HepG2 (cell line): ENCODE measurements at regions not wholly inside any gene's neighbourhood (a gene's known extent, or its start where the extent isn't known, plus 50 kb on each side); places are given as distances from the start of the nearest gene placed in this dataset.

Source experiments
- ATAC-seq: fragments of 200-7000 bp; cut with Tn5 transposase; 3 replicates; pipeline ENCODE4 v1.9.1; 2020; ENCODE audit warnings: mild to moderate bottlenecking, moderate library complexity
- BruUV-seq: library from RNA; stranded (reverse); fragments of 400-500 nt; replicated peaks from 2 replicates; lab custom pipeline; 2021; lab: Mats Ljungman, UMichigan
- CTCF ChIA-PET: fragments of 300-600 bp; formaldehyde crosslinking; extraction: SDS; loops from one replicate; lab custom pipeline; 2021; ENCODE audit warnings: low total read pairs, inconsistent platforms, low intra/inter-chr PET ratio; lab: Yijun Ruan, JAX
- POLR2A ChIA-PET: fragments of 350-600 bp; sonication (Branson Sonifier 250); formaldehyde crosslinking; loops from one replicate; lab custom pipeline; 2020; ENCODE audit warnings: antibody characterized with exemption, inconsistent platforms; lab: Yijun Ruan, JAX
- DNase-seq: peaks from one replicate; pipeline ENCODE4 v3.0.0-alpha.2; 2015; ENCODE audit warnings: low spot score
- FAIRE-seq: peaks from 3 replicates; lab custom pipeline; 2011; peaks lifted over from hg19 to GRCh38; lab: Jason Lieb, UNC
- H2AFZ ChIP-seq: one replicate; pipeline ENCODE4 v1.6.1; 2011; ENCODE audit warnings: low read length, inconsistent platforms
- H3K27ac ChIP-seq: fragments of 300-600 bp; 3 replicates; pipeline ENCODE4 v1.8.0; 2011; ENCODE audit warnings: mixed run types, mild to moderate bottlenecking, mixed read lengths, low read length, inconsistent platforms; ENCODE audit not compliant: insufficient read depth; ENCODE audit errors: extremely low read length
- H3K27me3 ChIP-seq, 2 experiments: fragments of 200-600 bp in 1 of 2; 2 replicates in 1 of 2; 3 replicates in 1 of 2; pipeline versions ENCODE4 v1.6.0 to v1.8.0; 2011; ENCODE audit warnings: low read length in 2 of 2, mild to moderate bottlenecking in 2 of 2, moderate library complexity in 2 of 2, inconsistent platforms in 1 of 2; ENCODE audit not compliant: insufficient read depth in 2 of 2, control insufficient read depth in 1 of 2
- H3K36me3 ChIP-seq, 2 experiments: fragments of 200-600 bp in 1 of 2; replicated peaks in 1 of 2; 2 replicates in 1 of 2; 3 replicates in 1 of 2; pipeline versions ENCODE4 v1.5.1 to v1.8.0; 2011; ENCODE audit warnings: low read length in 2 of 2, inconsistent platforms in 1 of 2; ENCODE audit not compliant: insufficient read depth in 2 of 2, control insufficient read depth in 1 of 2
- H3K4me1 ChIP-seq: 2 replicates; pipeline ENCODE4 v1.5.1; 2012; ENCODE audit warnings: low read length, inconsistent platforms; ENCODE audit not compliant: insufficient read depth
- H3K4me2 ChIP-seq: 2 replicates; pipeline ENCODE4 v1.6.0; 2011; ENCODE audit warnings: low read depth, low read length, inconsistent platforms
- H3K4me3 ChIP-seq, 3 experiments: fragments of 200-600 bp in 1 of 3; sonication (generic), shearing (Covaris generic) in 1 of 3; replicated peaks in 1 of 3; 2 replicates each; pipeline ENCODE4 v1.5.1; 2011 to 2016; ENCODE audit warnings: low read length in 3 of 3, inconsistent platforms in 2 of 3, low read depth in 2 of 3, mild to moderate bottlenecking in 2 of 3, control low read depth in 1 of 3, mixed read lengths in 1 of 3; ENCODE audit not compliant: insufficient read depth in 1 of 3
- H3K79me2 ChIP-seq: one replicate; pipeline ENCODE4 v1.6.1; 2011; ENCODE audit warnings: low read length, inconsistent platforms; ENCODE audit not compliant: insufficient read depth
- H3K9ac ChIP-seq: 2 replicates; pipeline ENCODE4 v1.6.0; 2011; ENCODE audit warnings: mild to moderate bottlenecking, low read depth, low read length, inconsistent platforms; ENCODE audit not compliant: insufficient read depth
- H3K9me3 ChIP-seq: 2 replicates; pipeline ENCODE4 v1.5.1; 2012; ENCODE audit warnings: mild to moderate bottlenecking, low read length
- H4K20me1 ChIP-seq: 2 replicates; pipeline ENCODE4 v1.6.0; 2011; ENCODE audit warnings: inconsistent platforms, mild to moderate bottlenecking, low read length, moderate library complexity; ENCODE audit not compliant: insufficient read depth
- JDP2 ChIP-seq: sonication (generic); formaldehyde crosslinking; IDR thresholded peaks from 2 replicates; pipeline ENCODE4 v1.8.1; 2022; ENCODE audit warnings: missing genetic modification reagents, borderline replicate concordance
- MZF1 ChIP-seq: sonication (generic); formaldehyde crosslinking; IDR thresholded peaks from 2 replicates; pipeline ENCODE4 v1.8.1; 2023; ENCODE audit warnings: mild to moderate bottlenecking, missing genetic modification reagents, borderline replicate concordance
- NFKB2 ChIP-seq: sonication (generic); formaldehyde crosslinking; IDR thresholded peaks from 2 replicates; pipeline ENCODE4 v1.4.0; 2020; ENCODE audit warnings: missing genetic modification reagents, borderline replicate concordance
- POGZ ChIP-seq: sonication (generic); formaldehyde crosslinking; IDR thresholded peaks from 2 replicates; pipeline ENCODE4 v1.4.0; 2020; ENCODE audit warnings: mild to moderate bottlenecking, missing genetic modification reagents
- SCMH1 ChIP-seq: sonication (generic); formaldehyde crosslinking; IDR thresholded peaks from 2 replicates; pipeline ENCODE4 v1.9.0; 2021; ENCODE audit warnings: missing genetic modification reagents, mild to moderate bottlenecking, borderline replicate concordance
- TBL1XR1 ChIP-seq: fragments of 150-350 bp; IDR thresholded peaks from 2 replicates; pipeline ENCODE4 v1.6.1; 2014; ENCODE audit warnings: borderline replicate concordance, low read length; ENCODE audit not compliant: partially characterized antibody
- ZNF788 ChIP-seq: sonication (generic); formaldehyde crosslinking; IDR thresholded peaks from 2 replicates; pipeline ENCODE4 v1.5.0; 2020; ENCODE audit warnings: mild to moderate bottlenecking, missing genetic modification reagents, borderline replicate concordance
- WGBS: methylation state at CpG from one replicate; pipeline ENCODE4 v1.1.6; 2017; ENCODE audit warnings: low lambda C conversion rate; 5-methylcytosine and 5-hydroxymethylcytosine counted together
- in situ Hi-C: cut with HindIII; loops from 2 replicates; pipeline ENCODE4 v1.10.0; 2017; ENCODE audit warnings: low pct_unique_long_range_greater_than_20kb; ENCODE audit not compliant: extremely low pct_ligation_motif_present
- intact Hi-C: fragments of 100-400 bp; cut with micrococcal nuclease; formaldehyde crosslinking; loops from one replicate; pipeline ENCODE4 v1.10.0; 2022; ENCODE audit not compliant: unreplicated experiment
- TF ChIP-seq, protein P1 (sequence below): sonication (generic); formaldehyde crosslinking; IDR thresholded peaks from 2 replicates; pipeline ENCODE4 v1.4.0; 2020; ENCODE audit warnings: missing genetic modification reagents
- TF ChIP-seq, protein P2 (sequence below): sonication (generic); formaldehyde crosslinking; IDR thresholded peaks from 2 replicates; pipeline ENCODE4 v1.5.0; 2020; ENCODE audit warnings: missing genetic modification reagents
- TF ChIP-seq, protein P3 (sequence below): sonication (generic); formaldehyde crosslinking; IDR thresholded peaks from 2 replicates; pipeline ENCODE4 v1.5.1; 2020; ENCODE audit warnings: missing genetic modification reagents, mild to moderate bottlenecking, borderline replicate concordance
- TF ChIP-seq, protein P4 (sequence below): sonication (generic); formaldehyde crosslinking; IDR thresholded peaks from 2 replicates; pipeline ENCODE4 v1.4.0; 2020; ENCODE audit warnings: missing genetic modification reagents, borderline replicate concordance

DNA sequence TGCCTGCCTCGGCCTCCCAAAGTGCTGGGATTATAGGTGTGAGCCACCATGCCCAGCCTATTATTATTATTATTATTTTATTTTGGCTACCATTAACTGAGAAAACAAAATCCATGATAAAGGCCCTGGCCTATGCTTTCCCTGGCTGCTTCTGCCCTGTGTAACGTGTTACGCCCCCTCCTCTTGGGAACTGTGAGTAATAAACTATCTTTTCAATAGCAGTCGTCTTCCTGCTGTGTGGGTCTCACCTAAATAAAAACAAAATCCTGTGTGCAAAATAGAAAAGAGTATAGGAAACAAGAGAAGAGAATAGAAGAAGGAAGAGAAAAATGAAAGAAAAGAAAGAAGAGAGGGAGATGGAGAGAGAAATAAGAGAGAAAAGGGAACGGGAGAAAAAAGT, 237.0 kb downstream of the MIAT start:
- H3K27me3 ChIP-seq = peaks cover 3 to 10% of the 10 kb centered on the region in 2 experiments; a peak in 3 of 5 replicates
- ChIA-PET POLR2A (no interaction called here), CTCF (no interaction called here)
- no peaks in the 10 kb centered on the region for H3K79me2 ChIP-seq
- DNase-seq (no peak), FAIRE-seq (no peak), ATAC-seq (no peak)
- no peak overlapping the region for H3K27ac ChIP-seq
- intact Hi-C loops = no loop called here
- no peak overlapping the region for H3K9ac ChIP-seq
- H4K20me1 ChIP-seq = no peaks in the 10 kb centered on the region
- no peak overlapping the region for H3K4me3 ChIP-seq
- peaks cover 11% of the 10 kb centered on the region; the same call in 1 of the 2 replicates for H3K4me1 ChIP-seq
- BruUV-seq = no TSS peak
- no peak overlapping the region for H2AFZ ChIP-seq
- no peaks in the 10 kb centered on the region for H3K36me3 ChIP-seq
- TF ChIP-seq SCMH1 (CRISPR knock-in tag) (no peak), MZF1 (CRISPR knock-in tag) (no peak), POGZ (CRISPR knock-in tag) (no peak), JDP2 (CRISPR knock-in tag) (no peak), TBL1XR1 (no peak), ZNF788 (CRISPR knock-in tag) (no peak), NFKB2 (CRISPR knock-in tag) (no peak)
- TF ChIP-seq, protein P1, sequence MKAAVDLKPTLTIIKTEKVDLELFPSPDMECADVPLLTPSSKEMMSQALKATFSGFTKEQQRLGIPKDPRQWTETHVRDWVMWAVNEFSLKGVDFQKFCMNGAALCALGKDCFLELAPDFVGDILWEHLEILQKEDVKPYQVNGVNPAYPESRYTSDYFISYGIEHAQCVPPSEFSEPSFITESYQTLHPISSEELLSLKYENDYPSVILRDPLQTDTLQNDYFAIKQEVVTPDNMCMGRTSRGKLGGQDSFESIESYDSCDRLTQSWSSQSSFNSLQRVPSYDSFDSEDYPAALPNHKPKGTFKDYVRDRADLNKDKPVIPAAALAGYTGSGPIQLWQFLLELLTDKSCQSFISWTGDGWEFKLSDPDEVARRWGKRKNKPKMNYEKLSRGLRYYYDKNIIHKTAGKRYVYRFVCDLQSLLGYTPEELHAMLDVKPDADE = no peak
- TF ChIP-seq, protein P2, sequence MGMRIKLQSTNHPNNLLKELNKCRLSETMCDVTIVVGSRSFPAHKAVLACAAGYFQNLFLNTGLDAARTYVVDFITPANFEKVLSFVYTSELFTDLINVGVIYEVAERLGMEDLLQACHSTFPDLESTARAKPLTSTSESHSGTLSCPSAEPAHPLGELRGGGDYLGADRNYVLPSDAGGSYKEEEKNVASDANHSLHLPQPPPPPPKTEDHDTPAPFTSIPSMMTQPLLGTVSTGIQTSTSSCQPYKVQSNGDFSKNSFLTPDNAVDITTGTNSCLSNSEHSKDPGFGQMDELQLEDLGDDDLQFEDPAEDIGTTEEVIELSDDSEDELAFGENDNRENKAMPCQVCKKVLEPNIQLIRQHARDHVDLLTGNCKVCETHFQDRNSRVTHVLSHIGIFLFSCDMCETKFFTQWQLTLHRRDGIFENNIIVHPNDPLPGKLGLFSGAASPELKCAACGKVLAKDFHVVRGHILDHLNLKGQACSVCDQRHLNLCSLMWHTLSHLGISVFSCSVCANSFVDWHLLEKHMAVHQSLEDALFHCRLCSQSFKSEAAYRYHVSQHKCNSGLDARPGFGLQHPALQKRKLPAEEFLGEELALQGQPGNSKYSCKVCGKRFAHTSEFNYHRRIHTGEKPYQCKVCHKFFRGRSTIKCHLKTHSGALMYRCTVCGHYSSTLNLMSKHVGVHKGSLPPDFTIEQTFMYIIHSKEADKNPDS (CRISPR knock-in tag) = no peak
- TF ChIP-seq, protein P3, sequence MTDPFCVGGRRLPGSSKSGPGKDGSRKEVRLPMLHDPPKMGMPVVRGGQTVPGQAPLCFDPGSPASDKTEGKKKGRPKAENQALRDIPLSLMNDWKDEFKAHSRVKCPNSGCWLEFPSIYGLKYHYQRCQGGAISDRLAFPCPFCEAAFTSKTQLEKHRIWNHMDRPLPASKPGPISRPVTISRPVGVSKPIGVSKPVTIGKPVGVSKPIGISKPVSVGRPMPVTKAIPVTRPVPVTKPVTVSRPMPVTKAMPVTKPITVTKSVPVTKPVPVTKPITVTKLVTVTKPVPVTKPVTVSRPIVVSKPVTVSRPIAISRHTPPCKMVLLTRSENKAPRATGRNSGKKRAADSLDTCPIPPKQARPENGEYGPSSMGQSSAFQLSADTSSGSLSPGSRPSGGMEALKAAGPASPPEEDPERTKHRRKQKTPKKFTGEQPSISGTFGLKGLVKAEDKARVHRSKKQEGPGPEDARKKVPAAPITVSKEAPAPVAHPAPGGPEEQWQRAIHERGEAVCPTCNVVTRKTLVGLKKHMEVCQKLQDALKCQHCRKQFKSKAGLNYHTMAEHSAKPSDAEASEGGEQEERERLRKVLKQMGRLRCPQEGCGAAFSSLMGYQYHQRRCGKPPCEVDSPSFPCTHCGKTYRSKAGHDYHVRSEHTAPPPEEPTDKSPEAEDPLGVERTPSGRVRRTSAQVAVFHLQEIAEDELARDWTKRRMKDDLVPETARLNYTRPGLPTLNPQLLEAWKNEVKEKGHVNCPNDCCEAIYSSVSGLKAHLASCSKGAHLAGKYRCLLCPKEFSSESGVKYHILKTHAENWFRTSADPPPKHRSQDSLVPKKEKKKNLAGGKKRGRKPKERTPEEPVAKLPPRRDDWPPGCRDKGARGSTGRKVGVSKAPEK = no peak
- TF ChIP-seq, protein P4, sequence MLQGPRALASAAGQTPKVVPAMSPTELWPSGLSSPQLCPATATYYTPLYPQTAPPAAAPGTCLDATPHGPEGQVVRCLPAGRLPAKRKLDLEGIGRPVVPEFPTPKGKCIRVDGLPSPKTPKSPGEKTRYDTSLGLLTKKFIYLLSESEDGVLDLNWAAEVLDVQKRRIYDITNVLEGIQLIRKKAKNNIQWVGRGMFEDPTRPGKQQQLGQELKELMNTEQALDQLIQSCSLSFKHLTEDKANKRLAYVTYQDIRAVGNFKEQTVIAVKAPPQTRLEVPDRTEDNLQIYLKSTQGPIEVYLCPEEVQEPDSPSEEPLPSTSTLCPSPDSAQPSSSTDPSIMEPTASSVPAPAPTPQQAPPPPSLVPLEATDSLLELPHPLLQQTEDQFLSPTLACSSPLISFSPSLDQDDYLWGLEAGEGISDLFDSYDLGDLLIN = no peak
- no peaks in the 10 kb centered on the region for H3K9me3 ChIP-seq
- 32% methylated on average over 5 of the region's 5 CpGs for WGBS
- in situ Hi-C loops = no loop called here
- no peak overlapping the region for H3K4me2 ChIP-seq
